OCI-LY3 (cell line): ENCODE measurements at regions not wholly inside any gene's neighbourhood (a gene's known extent, or its start where the extent isn't known, plus 50 kb on each side); places are given as distances from the start of the nearest gene placed in this dataset.

Source experiments
- H2AFZ ChIP-seq: fragments of 200-600, 300-600 bp; shearing (Covaris generic); 2 replicates; pipeline ENCODE4 v1.6.0; 2014; ENCODE audit warnings: antibody characterized with exemption, low read depth, low read length
- H3K27ac ChIP-seq: fragments of 200-600, 300-600 bp; sonication (generic); 2 replicates; pipeline ENCODE4 v1.5.1; 2014; ENCODE audit warnings: mild to moderate bottlenecking, low read length, moderate library complexity, mixed read lengths
- H3K27me3 ChIP-seq: fragments of 200-600, 300-600 bp; sonication (generic); 2 replicates; pipeline ENCODE4 v1.6.1; 2014; ENCODE audit warnings: low read depth, low read length, mixed read lengths
- H3K36me3 ChIP-seq: fragments of 200-600, 300-600 bp; sonication (generic); replicated peaks from 2 replicates; pipeline ENCODE3; 2014; ENCODE audit warnings: low read depth, low read length, mixed read lengths
- H3K4me1 ChIP-seq: fragments of 300-600, 200-600 bp; sonication (generic); 2 replicates; pipeline ENCODE4 v1.6.1; 2014; ENCODE audit warnings: low read length, mixed read lengths
- H3K4me2 ChIP-seq: fragments of 200-600, 300-600 bp; sonication (generic); 2 replicates; pipeline ENCODE4 v1.6.1; 2014; ENCODE audit warnings: low read length, mixed read lengths
- H3K4me3 ChIP-seq: fragments of 300-600, 200-600 bp; sonication (generic); 2 replicates; pipeline ENCODE4 v1.5.1; 2014; ENCODE audit warnings: antibody characterized with exemption, mild to moderate bottlenecking, low read length, moderate library complexity
- H3K79me2 ChIP-seq: fragments of 300-600, 200-600 bp; shearing (Covaris generic); 2 replicates; pipeline ENCODE4 v1.6.1; 2014; ENCODE audit warnings: mild to moderate bottlenecking, low read length, mixed read lengths
- H3K9ac ChIP-seq: fragments of 300-600, 200-600 bp; shearing (Covaris generic); 2 replicates; pipeline ENCODE4 v1.6.0; 2014; ENCODE audit warnings: mild to moderate bottlenecking, low read length, moderate library complexity
- H3K9me3 ChIP-seq: fragments of 200-600, 300-600 bp; shearing (Covaris generic); 2 replicates; pipeline ENCODE4 v1.6.1; 2014; ENCODE audit warnings: low read length, mixed read lengths; ENCODE audit not compliant: insufficient read depth
- H4K20me1 ChIP-seq: fragments of 200-600, 300-600 bp; sonication (generic); 2 replicates; pipeline ENCODE4 v1.6.1; 2016; ENCODE audit warnings: low read length, mixed read lengths; ENCODE audit not compliant: insufficient read depth
- CTCF ChIP-seq: fragments of 200-600, 300-600 bp; sonication (generic); IDR thresholded peaks from 2 replicates; pipeline ENCODE4 v1.5.1; 2014; ENCODE audit warnings: antibody characterized with exemption, low read length, low read depth
- EZH2phosphoT487 ChIP-seq: fragments of 200-600 bp; shearing (Covaris generic); IDR thresholded peaks from 2 replicates; pipeline ENCODE4 v1.6.1; 2018; ENCODE audit warnings: antibody characterized with exemption, mixed run types, low read depth

DNA sequence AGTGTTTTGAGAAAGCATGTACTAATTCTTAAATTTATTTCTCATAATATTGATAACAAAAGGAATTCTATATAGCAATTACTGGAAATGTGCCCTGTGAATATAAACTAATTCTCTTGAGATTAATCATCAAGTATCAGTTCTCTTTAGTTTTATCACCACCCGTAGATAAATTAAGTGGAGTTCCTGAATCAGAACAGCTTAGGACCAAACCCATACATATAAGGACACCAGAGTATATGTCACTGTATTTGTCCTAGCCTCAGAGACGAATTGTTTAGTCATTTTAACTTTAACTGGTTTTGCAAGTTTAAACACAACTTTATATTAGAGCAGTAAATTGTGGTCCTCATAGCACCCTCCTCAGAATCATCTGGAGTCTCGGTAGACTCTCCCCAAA, 572.0 kb downstream of the UTRN start:
- no peaks in the 10 kb centered on the region for H4K20me1 ChIP-seq
- H3K4me3 ChIP-seq: no peak overlapping the region
- no peak overlapping the region for H2AFZ ChIP-seq
- no peaks in the 10 kb centered on the region for H3K36me3 ChIP-seq
- no peak overlapping the region for H3K27ac ChIP-seq
- H3K27me3 ChIP-seq: 0 out of 2 replicates have a peak, but pooled peaks cover 3% of the 10 kb centered on the region
- H3K9me3 ChIP-seq: no peaks in the 10 kb centered on the region
- H3K4me1 ChIP-seq: no peaks in the 10 kb centered on the region
- TF ChIP-seq CTCF: no peak
- TF ChIP-seq EZH2phosphoT487: no peak
- H3K4me2 ChIP-seq: no peak overlapping the region
- no peaks in the 10 kb centered on the region for H3K79me2 ChIP-seq
- H3K9ac ChIP-seq: no peak overlapping the region

GRCh38 chr6:144862769-144863168, 577.6 kb downstream of the UTRN start:
- TF ChIP-seq EZH2phosphoT487 (no peak), CTCF (no peak)
- Histone ChIP-seq H3K4me2 (no peak overlapping the region), H4K20me1 (no peaks in the 10 kb centered on the region), H3K27ac (no peak overlapping the region), H3K36me3 (no peaks in the 10 kb centered on the region), H3K27me3 (no peaks in the 10 kb centered on the region), H3K79me2 (no peaks in the 10 kb centered on the region), H3K4me3 (no peak overlapping the region), H2AFZ (no peak overlapping the region), H3K4me1 (no peaks in the 10 kb centered on the region), H3K9me3 (no peaks in the 10 kb centered on the region), H3K9ac (no peak overlapping the region)

GRCh38 chr6:144867761-144868160, 582.6 kb downstream of the UTRN start:
- Histone ChIP-seq H3K79me2 (no peaks in the 10 kb centered on the region), H3K36me3 (no peaks in the 10 kb centered on the region), H2AFZ (no peak overlapping the region), H3K27me3 (no peaks in the 10 kb centered on the region), H3K9ac (no peak overlapping the region), H4K20me1 (no peaks in the 10 kb centered on the region), H3K4me3 (no peak overlapping the region), H3K4me2 (no peak overlapping the region), H3K9me3 (no peaks in the 10 kb centered on the region), H3K4me1 (no peaks in the 10 kb centered on the region), H3K27ac (no peak overlapping the region)
- TF ChIP-seq CTCF (no peak), EZH2phosphoT487 (no peak)

DNA sequence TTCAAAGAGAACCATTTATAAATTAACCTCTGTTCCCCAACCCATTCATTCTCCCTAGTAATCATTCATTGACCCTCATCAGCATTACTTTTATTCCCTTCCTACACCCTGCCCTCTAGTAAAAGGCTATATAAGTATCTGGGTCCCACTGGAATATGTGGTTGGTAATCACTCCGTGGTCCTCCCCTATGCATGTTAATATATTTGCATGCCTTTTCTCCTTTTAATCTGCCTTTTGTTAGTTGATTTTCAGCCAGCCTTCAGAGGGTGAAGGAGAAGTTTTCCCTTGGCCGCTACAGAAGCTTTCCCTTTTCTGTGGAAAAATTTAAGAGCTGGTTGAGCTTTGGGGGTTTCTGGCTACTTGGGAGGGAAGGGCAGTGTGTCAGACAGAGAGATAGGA, 585.6 kb downstream of the UTRN start:
- H3K4me2 ChIP-seq: no peak overlapping the region
- no peaks in the 10 kb centered on the region for H3K79me2 ChIP-seq
- no peaks in the 10 kb centered on the region for H3K9me3 ChIP-seq
- no peak overlapping the region for H3K4me3 ChIP-seq
- H3K36me3 ChIP-seq: no peaks in the 10 kb centered on the region
- no peak overlapping the region for H3K27ac ChIP-seq
- no peak overlapping the region for H3K9ac ChIP-seq
- no peaks in the 10 kb centered on the region for H3K4me1 ChIP-seq
- no peak overlapping the region for H2AFZ ChIP-seq
- H3K27me3 ChIP-seq: no peaks in the 10 kb centered on the region
- H4K20me1 ChIP-seq: no peaks in the 10 kb centered on the region
- no peak for TF ChIP-seq CTCF
- TF ChIP-seq EZH2phosphoT487: no peak
